ENCODE measurements at regions not wholly inside any gene's neighbourhood (a gene's known extent, or its start where the extent isn't known, plus 50 kb on each side); places are given as distances from the start of the nearest gene placed in this dataset.
"Not testable (repeated sequence)": the region's sequence is repeated elsewhere in the genome, so short reads cannot be mapped to it uniquely, and the experiment has no call there.

GRCh38 chr2:82781176-82781915 lies 1677.7 kb downstream of the SUCLG1 start:
- DNase-seq: no peak

DNA sequence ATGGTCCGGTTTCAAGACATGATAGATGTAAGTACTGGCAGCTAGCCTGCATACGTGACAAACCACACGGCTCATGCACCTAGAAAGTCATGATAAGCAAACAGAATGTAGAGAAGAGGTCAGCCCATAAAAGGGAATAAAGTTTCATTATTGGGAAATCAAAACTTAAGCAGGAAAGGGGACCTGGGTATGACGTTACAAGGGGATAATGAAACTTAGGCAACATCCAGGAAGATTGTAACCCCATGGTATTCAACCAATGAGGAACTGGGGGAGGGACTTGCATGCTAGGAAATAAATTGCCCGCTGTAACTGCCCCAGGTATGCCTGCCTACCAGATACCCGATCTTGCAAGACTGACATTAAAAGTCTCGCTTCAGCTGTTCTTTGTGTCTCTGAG lies 1679.0 kb downstream of the SUCLG1 start:
- DNase-seq: no peak

GRCh38 chr2:82752396-82752795 lies 1706.7 kb downstream of the SUCLG1 start:
- no peak for DNase-seq

DNA sequence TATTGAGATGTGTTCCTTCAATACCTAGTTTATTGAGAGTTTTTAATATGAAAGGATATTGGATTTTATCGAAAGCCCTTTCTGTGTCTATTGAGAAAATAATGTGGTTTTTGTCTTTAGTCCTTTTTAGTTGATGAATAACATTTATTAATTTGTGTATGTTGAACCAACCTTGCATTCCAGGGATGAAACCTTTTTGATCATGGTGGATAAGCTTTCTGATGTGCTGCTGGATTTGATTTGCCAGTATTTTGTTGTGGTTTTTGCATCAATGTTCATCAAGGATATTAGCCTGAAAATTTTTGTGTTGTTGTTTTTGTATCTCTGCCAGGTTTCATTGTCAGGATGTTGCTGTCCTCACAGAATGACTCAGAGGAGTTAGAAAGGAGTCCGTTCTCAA lies 1710.4 kb downstream of the SUCLG1 start:
- no peak for DNase-seq

DNA sequence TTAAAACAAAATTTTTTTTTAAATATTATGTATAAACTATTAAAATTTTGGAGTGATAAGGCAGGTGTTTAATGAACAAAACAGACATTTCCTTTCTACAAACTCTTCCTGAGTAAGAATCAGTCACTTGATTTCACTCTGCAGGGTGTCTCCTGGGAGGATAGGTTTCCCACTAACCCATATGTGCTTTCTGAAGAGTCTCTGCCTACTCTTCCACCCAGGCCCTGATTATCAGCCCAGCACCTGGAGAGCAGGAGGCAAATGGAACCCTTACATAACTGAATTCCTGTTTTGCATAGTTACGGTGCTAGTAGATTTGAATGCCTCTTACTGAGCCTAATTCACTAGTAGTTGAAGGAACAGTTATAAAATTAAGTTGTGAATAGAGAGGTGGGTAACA lies 1718.6 kb downstream of the SUCLG1 start:
- DNase-seq: no peak

- DNase-seq: not testable (repeated sequence)
Measured at GRCh38 chr2:82737965-82738364, 1721.1 kb downstream of the SUCLG1 start.

DNA sequence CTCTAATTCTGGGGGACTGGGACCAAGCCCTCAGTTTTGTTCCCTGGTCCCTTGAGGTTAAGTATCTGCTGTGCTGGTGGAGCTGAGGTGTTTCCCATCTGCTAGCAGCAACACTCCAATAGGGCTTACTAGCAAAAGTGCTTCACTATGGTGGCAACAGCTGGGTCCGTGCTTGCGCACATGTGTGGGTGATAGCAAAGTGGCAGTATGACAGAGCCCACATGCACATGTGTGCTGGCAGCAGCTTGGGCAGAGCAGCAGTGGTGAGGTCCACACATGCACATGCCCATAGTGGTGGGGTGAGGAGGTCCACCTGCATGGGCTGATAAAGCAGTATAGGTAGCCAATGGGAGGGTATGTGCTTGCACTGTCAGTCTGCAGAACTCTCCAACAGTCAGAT lies 1723.7 kb downstream of the SUCLG1 start:
- no peak for DNase-seq

DNA sequence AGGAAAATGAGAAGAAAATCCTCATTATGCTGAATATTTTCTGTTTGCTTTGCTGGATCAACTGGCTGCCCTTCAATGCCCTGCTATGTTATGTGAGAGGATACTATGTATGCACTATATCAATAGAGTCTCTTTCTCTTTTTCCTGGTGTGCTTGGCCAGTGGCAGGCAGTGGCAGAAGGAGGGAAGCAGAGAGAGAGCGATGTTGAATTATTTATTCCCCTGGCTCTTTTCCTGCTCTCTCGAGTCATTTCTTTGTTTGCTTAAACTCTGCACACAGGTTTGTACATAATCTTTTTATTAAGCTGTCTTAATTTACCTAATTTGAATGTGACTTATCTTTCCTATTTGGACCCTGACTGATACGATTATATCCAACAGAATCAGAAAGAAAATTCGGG lies 1727.3 kb downstream of the SUCLG1 start:
- no peak for DNase-seq

- no peak for DNase-seq
Measured at GRCh38 chr2:82730811-82731210, 1728.3 kb downstream of the SUCLG1 start.

GRCh38 chr2:82728090-82728489 lies 1731.0 kb downstream of the SUCLG1 start:
- DNase-seq: no peak

GRCh38 chr2:82708681-82709080 lies 1750.4 kb downstream of the SUCLG1 start:
- DNase-seq: no peak

DNA sequence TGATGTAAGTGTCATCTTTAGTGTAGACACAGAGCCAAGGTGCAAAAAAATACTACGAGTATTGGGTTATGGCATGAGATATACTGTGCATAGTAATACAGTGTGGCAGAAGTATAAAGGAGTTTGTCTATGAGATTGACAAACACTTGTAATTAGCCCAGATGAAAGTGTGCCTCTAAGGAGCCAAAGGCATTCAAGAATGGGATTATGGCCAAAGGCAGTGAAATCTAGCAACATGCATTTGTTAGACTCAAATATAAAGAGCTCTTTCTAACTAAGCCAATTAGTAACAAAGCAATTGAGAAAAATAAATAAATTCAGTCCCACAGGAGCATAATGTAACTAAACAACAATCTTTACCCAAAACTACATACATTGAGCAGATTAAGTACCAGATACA lies 1761.8 kb downstream of the SUCLG1 start:
- no peak for DNase-seq

GRCh38 chr2:82694431-82694830 lies 1764.6 kb downstream of the SUCLG1 start:
- DNase-seq: no peak

- DNase-seq: no peak
Measured at GRCh38 chr2:82690757-82691411, 1768.2 kb downstream of the SUCLG1 start.

DNA sequence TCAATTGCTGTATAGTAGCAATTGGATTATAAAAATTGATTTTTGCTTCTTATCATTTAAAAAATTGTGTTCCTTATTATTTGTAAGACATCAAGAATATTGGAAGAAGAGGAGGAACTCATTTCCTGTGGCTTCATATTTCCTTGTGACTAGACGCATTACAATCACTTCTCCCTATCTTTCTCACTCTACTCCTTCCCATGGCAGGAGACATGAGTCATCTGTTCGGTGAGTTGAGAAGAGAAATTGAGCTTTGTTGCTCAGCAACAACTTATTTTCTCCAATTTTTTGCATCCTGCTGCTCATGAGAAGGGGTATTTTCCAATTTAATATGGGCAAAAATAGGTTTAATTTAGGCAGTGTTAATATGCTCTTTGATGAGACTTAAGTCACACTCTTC lies 1783.9 kb downstream of the SUCLG1 start:
- DNase-seq: no peak

DNA sequence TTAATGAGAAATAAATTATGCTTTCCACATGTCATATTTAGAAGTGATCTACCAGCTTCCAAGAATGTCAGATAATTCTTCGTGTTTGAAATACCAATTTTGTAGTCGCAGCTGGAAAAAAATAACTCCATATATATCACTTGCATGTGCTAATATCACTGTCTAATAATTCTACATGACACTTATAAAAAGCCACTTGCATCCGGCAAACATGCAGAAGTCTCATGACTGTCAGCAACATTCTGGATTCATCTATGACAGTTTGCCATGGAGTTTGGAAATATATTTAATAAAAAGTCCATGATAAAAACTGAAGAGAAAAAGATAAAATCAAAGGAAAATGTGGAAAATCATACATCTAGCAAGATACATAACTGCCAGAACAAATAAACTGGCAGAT lies 1784.4 kb downstream of the SUCLG1 start:
- no peak for DNase-seq

- no peak for DNase-seq
Measured at GRCh38 chr2:82667491-82667890, 1791.6 kb downstream of the SUCLG1 start.

DNA sequence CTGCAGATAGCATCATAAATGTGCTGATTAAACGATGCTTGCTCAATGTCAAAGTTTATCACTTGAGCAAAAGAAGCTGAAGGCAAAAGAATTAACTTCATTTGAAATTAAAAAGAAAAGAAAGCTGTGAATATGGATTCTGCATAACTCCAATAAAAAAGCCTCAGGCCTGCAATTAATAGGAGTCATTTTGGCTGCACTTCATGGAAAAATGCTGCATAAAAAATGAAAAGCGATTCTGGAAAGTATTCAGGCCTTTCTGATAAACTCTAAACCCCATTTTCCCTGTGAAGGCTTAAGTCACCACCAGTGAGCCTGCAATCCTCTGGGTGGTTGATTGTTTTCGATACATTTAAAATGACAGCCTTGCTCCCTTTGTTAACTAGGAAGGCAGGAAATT lies 1793.4 kb downstream of the SUCLG1 start:
- DNase-seq: no peak

DNA sequence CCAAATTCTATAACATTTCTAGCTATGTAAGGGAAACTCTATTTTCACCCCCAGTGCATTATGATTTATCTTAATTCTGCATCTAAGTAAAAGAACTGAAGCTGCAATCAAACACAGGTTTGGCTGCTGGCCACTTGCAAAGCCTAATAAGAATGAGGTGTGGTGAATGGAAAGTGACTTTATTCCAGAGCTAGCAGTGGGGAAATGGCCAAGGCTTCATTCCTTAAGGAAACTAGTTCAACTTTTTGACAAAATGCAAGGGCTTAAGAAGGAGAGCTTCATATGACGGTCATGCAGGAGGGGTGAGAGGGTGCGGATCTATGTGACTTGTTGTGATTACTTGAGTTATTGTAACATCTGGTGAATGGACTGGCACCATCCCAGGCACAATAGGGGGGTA lies 1802.0 kb downstream of the SUCLG1 start:
- no peak for DNase-seq

DNA sequence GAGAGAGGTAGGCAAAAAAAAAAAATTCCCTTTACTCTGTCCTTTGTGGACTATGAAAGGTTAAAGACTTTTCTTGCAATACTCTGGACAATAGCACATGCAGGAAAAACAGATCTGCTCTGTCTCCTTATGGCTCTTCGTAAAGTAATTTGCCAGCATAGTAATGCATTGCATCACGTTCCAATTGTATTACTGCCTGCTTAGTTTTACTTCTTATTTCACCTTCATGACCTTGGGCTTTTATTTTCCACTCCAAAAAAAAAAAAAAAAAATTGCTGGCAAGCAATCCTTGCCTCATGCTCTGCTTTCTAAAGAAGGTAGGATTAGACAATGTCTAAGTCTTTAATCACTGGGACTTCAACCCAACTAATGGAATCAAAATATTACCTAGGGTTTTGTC lies 1802.7 kb downstream of the SUCLG1 start:
- DNase-seq: no peak

DNA sequence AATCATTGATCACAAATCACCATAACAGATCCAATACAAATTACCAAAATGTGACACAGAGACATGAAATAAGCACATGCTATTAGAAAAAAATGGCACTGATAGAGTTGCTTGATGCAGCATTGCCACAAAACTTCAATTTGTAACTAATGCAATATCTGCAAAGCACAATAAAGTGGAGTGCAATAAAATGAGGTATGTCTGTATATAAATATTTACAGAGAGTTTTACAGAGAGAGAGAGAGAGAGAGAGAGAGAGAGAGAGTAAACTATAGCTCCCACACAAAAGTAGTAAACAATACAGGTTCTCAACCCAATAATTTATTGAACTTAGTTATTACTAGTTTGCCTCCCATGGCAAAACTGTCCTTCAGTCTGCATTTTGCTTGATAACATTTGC lies 1807.0 kb downstream of the SUCLG1 start:
- no peak for DNase-seq

- no peak for DNase-seq
Measured at GRCh38 chr2:82650038-82650437, 1809.0 kb downstream of the SUCLG1 start.

- DNase-seq: no peak
Measured at GRCh38 chr2:82641598-82642180, 1817.4 kb downstream of the SUCLG1 start.

DNA sequence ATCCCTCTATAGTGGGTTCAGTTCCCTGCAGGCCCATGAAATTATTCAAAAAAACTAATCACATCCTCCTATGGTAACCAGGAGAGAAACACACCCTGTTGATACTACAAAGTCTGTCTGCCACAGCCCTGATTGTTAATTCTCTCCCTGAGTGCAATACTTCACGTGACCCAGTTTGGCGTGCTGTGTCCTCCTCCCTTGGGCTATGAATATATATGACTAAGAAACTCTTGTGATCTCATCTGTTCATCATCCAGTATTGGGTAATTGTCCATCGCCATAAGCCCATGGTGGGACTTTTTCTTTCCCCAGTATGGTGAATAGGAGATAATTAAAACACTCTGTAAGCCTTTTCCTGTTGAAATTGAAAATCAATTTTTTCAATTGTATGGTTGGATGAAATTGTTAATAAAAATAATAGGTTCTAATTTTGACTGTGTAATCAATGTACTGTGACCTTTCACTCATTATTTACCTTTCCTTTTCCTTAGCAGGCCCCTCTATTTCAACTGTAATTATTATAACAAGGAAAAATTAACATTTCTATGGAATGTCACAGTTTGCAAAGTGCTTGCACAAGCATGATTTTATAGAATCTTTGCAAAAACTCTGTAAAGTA lies 1822.6 kb downstream of the SUCLG1 start:
- DNase-seq: no peak
